Activated T-cell treated with anti-CD3 and anti-CD28 coated beads, Interleukin-2, amount 50 U/mL, for 4 hours (primary cell): ENCODE measurements at regions not wholly inside any gene's neighbourhood (a gene's known extent, or its start where the extent isn't known, plus 50 kb on each side); places are given as distances from the start of the nearest gene placed in this dataset.

Experiments
- ATAC-seq, 2 donors: fragments of 200-7000 bp; cut with Tn5 transposase; one replicate each; pipeline ENCODE4 v1.10.0; 2021
- DNase-seq: peaks from one replicate; pipeline ENCODE4 v3.0.0-alpha.2; 2020
- H3K27me3 Mint-ChIP-seq: one replicate; pipeline ENCODE4 v1.8.0; 2021; ENCODE audit warnings: low read depth, mixed read lengths
- H3K36me3 Mint-ChIP-seq: one replicate; pipeline ENCODE4 v1.8.0; 2022; ENCODE audit warnings: mixed read lengths; ENCODE audit not compliant: insufficient read depth
- H3K4me1 Mint-ChIP-seq: one replicate; pipeline ENCODE4 v1.8.0; 2021; ENCODE audit warnings: low read depth, mixed read lengths
- H3K4me3 Mint-ChIP-seq: one replicate; pipeline ENCODE4 v1.8.0; 2021; ENCODE audit warnings: mild to moderate bottlenecking, moderate library complexity, mixed read lengths
- H3K9me3 Mint-ChIP-seq: one replicate; pipeline ENCODE4 v1.8.0; 2021; ENCODE audit warnings: mixed read lengths

DNA sequence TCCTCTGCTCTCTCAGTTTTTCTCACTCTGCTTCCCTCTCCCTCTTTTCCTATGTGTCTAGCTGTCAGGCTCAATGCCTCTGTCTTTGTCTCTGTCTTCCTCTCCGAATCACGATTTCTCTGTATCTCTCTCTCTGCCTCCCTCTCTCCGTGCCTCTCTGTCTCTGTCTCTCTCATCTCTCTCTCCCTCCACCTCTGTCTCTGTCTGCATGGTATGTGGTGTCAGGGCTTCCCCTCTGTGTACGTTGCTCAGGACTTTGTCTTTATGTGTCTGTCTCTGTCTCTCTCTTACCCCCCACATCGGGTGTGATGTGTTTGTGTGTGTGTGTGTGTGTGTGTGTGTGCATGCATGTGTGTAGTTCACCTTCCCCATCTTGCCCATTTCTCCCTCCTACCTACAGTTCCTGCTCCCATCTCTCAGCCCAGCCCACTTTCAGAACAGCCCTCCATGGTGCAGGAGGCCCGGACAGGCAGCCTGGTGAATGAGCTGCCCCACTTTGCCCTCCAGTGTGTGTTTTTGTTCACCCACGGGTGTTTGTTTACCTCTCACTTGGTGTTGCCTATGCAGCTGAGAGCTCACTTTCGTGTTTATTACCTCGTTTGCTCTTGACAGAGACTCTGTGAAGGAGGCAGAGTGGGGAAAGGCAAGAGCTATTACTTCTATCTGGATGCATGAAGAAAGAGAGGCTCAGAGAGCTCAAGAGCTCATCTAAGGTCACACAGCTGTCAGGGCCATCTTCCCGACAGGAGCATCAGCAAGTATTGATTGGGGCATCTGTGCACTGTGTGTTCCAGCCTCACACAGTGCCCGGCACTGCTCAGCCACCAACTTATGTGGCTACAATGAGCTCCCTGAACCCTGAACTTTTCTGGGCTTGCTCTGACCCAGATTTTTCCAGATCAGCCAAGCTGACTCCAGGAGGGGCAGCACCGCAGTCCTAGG, 163.5 kb upstream of the ZMIZ1 start:
- H3K36me3 Mint-ChIP-seq: no peaks in the 10 kb centered on the region
- no peaks in the 10 kb centered on the region for H3K4me1 Mint-ChIP-seq
- H3K27me3 Mint-ChIP-seq: peaks cover 3% of the 10 kb centered on the region
- no peak overlapping the region for H3K4me3 Mint-ChIP-seq
- ATAC-seq: no peak
- no peaks in the 10 kb centered on the region for H3K9me3 Mint-ChIP-seq
- no peak for DNase-seq

DNA sequence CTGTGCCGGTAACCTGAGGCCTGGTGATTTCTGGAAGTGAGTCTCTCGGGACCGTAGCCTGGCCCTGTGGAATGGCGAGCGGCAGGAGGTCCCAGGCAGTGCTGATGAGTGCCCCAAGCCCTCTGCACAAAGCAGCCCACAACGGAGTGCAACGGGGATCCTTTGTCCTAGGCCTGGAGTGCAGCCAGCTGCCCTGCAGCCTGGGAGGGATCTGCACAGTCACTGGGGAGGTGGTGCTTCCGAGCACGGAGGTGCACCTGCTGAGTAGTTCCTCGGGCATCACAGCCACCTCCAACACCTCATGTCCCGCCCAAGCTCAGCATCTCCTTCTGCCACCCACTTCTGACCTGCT, 162.8 kb upstream of the ZMIZ1 start:
- Mint-ChIP-seq H3K36me3 (no peaks in the 10 kb centered on the region), H3K4me3 (no peak overlapping the region), H3K4me1 (no peaks in the 10 kb centered on the region), H3K27me3 (peaks cover 3% of the 10 kb centered on the region), H3K9me3 (no peaks in the 10 kb centered on the region)
- ATAC-seq: no peak
- DNase-seq: no peak

DNA sequence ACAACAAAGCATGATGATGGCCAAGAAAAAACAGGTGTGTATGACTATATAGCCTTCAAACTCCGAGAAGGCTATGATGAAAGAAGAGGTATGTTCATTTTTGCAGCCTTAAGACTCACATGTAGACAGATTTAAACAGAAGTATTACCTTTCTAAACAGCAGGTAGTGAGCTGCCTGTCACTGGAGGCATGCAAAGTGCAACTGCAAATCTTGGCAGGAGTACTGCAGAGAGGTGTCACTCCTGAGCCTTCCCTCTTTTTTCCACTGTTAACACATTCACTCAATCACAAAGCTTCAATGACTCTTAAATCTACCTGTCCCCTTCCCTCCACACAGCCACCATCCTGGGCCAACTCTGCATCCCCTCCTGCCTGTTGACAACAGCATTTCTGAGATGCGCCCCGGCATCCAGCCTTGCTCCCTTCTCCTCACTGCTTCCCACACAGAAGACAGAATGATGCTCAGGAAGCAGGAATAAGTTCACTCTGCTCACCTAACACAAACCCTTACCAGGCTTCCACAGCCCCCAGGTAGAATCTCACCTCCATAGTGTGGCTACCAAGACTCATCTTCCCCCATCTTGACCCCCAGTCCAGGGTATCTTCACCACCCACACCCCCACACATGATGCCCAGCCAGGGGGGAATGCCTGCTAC, 161.9 kb upstream of the ZMIZ1 start:
- Mint-ChIP-seq H3K27me3 (peaks cover 3% of the 10 kb centered on the region), H3K4me3 (no peak overlapping the region), H3K9me3 (no peaks in the 10 kb centered on the region), H3K36me3 (no peaks in the 10 kb centered on the region), H3K4me1 (no peaks in the 10 kb centered on the region)
- ATAC-seq (no peak), DNase-seq (no peak)

DNA sequence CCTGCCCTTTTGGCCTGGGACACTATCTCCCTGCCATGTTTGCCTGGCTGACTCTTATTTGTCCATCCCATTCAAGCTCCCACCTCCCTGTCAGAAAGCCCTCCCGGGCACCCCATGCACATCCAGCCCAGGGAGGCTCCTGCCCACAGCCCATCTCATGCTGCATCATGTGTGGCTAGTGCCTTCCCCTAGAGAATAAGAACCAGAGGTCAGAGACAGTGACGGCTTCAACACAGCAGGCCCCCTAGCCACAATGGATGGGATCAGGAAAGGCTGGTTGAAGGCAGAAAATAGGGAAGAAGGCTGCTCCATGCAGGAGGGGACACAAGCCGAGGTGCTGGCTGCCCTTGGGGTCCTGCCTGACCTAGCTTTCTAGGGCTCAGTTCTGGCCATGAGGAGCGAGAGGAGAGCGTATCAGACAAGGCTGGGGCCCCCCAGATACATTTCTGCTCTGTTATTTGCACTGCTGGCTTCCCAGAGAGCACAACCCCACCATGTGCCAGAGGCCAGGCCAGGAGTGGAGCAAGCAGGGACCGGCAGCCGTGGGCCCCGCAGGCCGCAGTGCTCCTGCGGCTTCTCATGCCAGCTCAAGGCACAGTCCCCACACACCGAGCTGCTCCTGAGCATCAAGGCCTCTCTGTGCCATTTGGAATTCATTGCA, 161.1 kb upstream of the ZMIZ1 start:
- peaks cover 3% of the 10 kb centered on the region for H3K27me3 Mint-ChIP-seq
- DNase-seq: no peak
- H3K4me1 Mint-ChIP-seq: no peaks in the 10 kb centered on the region
- H3K36me3 Mint-ChIP-seq: no peaks in the 10 kb centered on the region
- no peak overlapping the region for H3K4me3 Mint-ChIP-seq
- no peaks in the 10 kb centered on the region for H3K9me3 Mint-ChIP-seq
- no peak for ATAC-seq

DNA sequence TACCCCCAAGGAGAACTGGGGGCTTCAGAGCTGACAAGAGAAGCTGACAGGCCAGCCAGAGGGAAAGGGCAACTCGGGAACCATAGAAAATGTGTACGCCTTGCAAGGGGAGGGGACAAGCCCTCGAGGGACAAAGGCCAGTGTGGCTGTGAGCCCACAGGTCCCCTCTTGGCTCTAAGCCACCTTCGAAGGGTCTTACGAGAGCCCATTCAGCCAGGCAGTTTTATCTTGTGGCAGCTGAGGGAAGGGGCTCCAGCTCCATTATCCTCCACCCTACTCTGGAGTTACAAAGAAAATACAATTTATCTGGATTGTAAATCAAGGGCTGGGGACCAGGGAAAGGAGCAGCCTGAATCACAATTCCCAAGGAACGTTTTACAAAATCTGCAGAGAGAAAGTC, 159.5 kb upstream of the ZMIZ1 start:
- no peak for DNase-seq

DNA sequence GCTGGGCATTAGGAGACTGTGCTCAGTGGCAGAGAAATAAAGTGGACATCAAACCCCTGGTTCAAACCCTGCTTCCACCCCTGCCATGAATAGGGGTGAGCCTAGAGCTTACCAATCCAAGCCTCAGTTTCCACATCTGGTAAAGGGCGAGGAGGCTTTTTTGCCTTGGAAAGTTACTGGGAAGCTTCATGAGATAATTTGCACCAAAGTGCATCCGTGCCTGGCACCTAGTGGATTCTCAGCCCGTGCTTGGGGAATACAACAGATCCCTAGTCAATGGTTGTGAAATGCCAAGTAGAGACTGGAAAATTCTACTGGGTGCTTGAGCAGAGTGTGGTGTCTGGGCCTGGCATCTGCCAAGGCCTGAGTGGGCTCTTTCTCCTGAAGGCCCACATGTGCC, 158.7 kb upstream of the ZMIZ1 start:
- Mint-ChIP-seq H3K36me3 (no peaks in the 10 kb centered on the region), H3K4me3 (no peak overlapping the region), H3K4me1 (no peaks in the 10 kb centered on the region), H3K9me3 (no peaks in the 10 kb centered on the region), H3K27me3 (peaks cover 3% of the 10 kb centered on the region)
- DNase-seq (no peak), ATAC-seq (no peak)

More for the DNA sequence above, 159.5 kb upstream of the ZMIZ1 start:
- Mint-ChIP-seq H3K4me1 (no peaks in the 10 kb centered on the region), H3K9me3 (no peaks in the 10 kb centered on the region), H3K27me3 (peaks cover 3% of the 10 kb centered on the region), H3K4me3 (no peak overlapping the region), H3K36me3 (no peaks in the 10 kb centered on the region)
- no peak for ATAC-seq

DNA sequence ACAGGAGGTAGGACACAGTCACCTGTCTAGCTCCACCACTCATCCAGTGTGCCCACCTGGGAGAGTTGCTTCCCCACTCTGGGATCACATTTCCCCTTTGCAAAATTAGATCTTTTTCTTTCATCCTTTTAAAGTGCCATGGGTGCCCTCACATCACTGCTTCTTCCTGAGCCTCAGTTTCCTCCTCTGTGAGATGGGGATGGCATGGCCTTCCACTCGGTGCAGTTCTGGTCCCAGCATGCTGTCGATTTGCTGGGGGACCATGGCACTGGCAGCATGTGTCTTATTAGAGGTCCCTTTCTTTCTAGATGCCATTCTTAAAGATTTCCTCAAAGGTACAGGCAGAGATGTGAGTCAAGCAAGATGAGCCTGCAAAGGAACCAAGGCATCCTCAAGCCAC, 158.3 kb upstream of the ZMIZ1 start:
- H3K27me3 Mint-ChIP-seq: peaks cover 3% of the 10 kb centered on the region
- no peak for ATAC-seq
- no peaks in the 10 kb centered on the region for H3K9me3 Mint-ChIP-seq
- no peaks in the 10 kb centered on the region for H3K4me1 Mint-ChIP-seq
- no peak overlapping the region for H3K4me3 Mint-ChIP-seq
- no peak for DNase-seq
- no peaks in the 10 kb centered on the region for H3K36me3 Mint-ChIP-seq

DNA sequence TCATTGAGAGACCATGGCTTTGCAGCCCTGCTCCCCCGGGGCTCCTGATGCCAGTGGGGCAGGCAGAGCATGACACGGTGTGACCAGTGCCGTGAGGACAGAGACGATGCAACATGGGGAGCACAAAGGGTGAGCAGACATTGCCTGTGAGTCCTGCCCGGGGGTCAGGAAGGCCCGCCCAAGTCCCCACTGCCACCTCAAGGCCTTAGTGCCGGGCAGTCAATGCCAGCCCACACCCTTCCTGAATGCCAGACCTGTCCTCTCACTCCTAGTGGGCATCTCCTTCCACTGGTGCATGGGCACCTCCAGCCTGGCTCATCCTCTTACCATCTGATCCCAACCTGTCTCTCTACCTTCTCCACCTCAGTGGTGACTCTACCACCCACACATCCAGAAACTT, 157.9 kb upstream of the ZMIZ1 start:
- DNase-seq (no peak), ATAC-seq (no peak)
- no peaks in the 10 kb centered on the region for H3K9me3 Mint-ChIP-seq
- no peaks in the 10 kb centered on the region for H3K36me3 Mint-ChIP-seq
- peaks cover 3% of the 10 kb centered on the region for H3K27me3 Mint-ChIP-seq
- H3K4me1 Mint-ChIP-seq: no peaks in the 10 kb centered on the region
- no peak overlapping the region for H3K4me3 Mint-ChIP-seq

DNA sequence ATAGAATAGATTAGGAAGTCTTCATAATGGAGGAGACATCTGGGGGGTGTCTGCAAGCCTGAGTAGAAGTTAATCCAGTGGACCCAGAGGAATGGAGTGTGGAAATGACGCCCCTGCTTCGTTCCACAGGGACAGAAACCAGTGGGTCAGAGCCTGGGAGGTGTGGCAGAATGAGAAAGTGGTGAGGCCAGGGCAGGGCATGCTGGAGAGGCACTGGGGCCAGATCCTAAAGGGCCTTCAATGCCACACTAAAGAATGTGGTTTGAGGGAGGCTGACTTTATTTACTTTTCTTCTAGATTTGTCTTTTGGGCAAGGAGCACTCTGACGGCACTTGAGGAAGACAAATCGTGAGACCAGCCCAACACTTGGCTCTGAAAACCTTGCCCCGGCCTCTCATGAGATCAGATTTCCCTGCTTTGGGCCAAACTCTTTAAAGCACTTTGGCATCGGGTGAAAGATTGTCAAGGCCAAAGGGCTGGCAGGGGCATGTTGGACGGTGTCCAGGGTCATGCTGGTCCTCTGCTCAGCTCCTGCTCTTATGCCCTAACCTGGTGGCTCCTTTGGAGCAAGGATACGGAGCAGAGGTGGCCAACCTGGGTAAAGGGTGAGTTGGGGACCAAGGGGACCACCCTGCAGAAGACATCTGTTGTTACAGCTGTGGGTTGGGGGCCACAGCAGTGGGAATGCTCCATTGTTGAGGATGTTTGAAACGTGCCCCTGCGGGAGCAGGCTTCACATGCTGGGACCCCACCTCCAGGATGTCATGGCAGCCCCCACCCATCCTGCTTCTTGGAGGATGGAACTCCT, 157.0 kb upstream of the ZMIZ1 start:
- Mint-ChIP-seq H3K27me3 (peaks cover 3% of the 10 kb centered on the region), H3K36me3 (no peaks in the 10 kb centered on the region), H3K4me3 (no peak overlapping the region), H3K9me3 (no peaks in the 10 kb centered on the region), H3K4me1 (no peaks in the 10 kb centered on the region)
- no peak for ATAC-seq
- no peak for DNase-seq

DNA sequence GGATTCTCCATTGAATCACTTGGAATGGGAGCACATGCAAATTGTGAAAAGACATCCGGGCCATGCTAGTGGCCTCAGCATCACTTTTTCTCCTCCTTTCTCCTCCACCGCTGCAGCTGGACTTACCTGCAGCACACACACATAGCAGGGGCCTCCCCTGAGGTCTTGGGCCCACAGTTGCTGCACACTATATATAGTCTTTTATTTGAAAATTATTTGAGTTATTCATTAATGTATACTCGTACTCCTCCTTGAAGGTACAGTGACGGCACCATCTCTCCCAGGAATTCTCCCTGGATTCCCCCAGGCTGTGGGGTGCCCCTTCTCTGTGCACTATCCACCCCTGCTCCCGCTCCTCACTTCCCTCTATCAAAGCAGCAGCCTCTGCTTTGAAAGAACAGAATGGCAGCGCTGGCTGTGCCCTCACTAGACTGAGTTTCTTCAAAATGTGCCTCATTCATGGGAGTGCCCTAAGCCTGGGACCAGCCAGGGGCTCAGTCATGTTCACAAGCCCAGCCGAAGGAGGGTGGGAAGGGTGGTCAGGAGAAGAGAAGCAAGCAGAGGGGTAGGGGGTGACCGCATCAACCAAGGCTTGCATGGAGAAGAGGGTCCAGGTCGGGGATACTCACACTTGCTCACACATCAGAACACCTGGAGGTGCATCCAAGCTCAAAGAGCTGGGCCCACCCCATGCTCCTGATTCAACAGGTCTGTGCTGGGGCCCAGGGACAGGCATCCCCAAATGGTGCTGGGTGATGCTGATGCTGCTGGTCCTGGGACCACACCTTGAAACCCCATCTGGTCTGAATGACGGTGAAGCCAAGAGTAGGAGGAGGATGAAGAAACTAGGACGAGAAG, 156.2 kb upstream of the ZMIZ1 start:
- Mint-ChIP-seq H3K4me1 (no peaks in the 10 kb centered on the region), H3K36me3 (no peaks in the 10 kb centered on the region), H3K27me3 (no peaks in the 10 kb centered on the region), H3K4me3 (no peak overlapping the region), H3K9me3 (no peaks in the 10 kb centered on the region)
- DNase-seq: no peak
- ATAC-seq: no peak

DNA sequence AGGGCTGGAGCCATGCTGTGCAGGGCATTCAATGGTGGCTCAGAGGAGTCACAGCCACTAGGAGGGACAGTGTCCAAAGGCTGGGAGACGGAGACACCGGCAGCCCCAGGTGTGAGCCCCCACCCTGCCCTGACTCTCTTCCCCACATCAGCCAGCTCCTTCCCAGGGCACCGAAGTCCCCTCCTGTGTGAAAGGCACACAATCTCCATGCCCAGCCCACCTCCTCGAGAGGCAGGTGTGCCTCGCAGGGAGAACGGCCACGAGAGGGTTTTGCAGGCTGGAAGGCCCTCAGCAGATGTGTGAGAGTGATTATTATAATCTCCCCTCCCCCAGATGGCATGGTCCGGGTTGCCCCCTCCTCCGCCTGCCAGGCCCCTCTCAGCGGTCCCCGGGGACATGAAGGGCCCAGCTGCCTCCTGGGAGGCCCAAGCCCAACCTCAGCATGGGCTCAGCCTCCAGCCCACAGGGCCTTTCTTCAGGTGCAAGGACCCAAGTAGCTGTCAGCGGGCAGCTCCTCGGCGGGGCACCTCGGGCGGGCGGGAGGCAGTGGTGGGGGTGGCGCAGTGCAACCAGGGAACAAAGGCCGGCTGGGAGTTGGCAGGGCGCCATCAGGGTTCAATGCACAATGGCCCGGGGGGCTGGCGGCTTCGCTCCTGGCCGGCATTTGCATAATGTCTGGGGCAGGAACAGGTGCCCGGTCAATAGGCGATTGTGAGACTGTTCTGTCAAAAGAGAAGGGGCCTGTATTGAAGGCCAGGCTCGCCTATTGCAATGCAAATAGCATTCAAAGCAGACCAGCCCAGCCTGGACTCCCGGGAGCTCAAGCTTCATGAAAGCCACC, 155.3 kb upstream of the ZMIZ1 start:
- DNase-seq (no peak), ATAC-seq (no peak)
- Mint-ChIP-seq H3K27me3 (no peaks in the 10 kb centered on the region), H3K9me3 (no peaks in the 10 kb centered on the region), H3K36me3 (no peaks in the 10 kb centered on the region), H3K4me3 (no peak overlapping the region), H3K4me1 (no peaks in the 10 kb centered on the region)

DNA sequence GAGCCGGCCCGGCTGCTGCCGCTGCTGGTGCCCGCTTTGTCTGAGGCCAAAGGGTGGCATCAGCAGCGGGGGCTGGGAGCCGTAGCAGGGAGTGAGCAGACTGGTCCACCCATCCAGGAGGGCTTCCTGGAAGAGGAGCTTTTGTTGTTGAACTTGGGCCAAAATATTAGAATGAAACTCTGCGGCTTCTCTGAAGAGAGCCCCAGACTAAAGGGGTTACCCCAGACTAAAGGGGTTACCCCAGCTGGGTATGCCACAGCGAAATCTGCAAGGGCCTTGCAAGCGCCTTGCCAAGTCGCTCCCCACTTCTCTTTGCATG, 154.7 kb upstream of the ZMIZ1 start:
- ATAC-seq (no peak), DNase-seq (no peak)
- H3K4me3 Mint-ChIP-seq: no peak overlapping the region
- H3K4me1 Mint-ChIP-seq: no peaks in the 10 kb centered on the region
- no peaks in the 10 kb centered on the region for H3K9me3 Mint-ChIP-seq
- H3K27me3 Mint-ChIP-seq: no peaks in the 10 kb centered on the region
- no peaks in the 10 kb centered on the region for H3K36me3 Mint-ChIP-seq
